ENCODE measurements at regions not wholly inside any gene's neighbourhood (a gene's known extent, or its start where the extent isn't known, plus 50 kb on each side); places are given as distances from the start of the nearest gene placed in this dataset.

- no peak for ATAC-seq
- TF ChIP-seq CTCF (IDR thresholded peaks at IDR 0.05): no peak
- no peak for DNase-seq
- Histone ChIP-seq H3K4me3 (no peak overlapping the region), H3K27me3 (ENCODE audit: low read depth) (no peaks in the 10 kb centered on the region), H3K4me1 (no peaks in the 10 kb centered on the region), H3K27ac (no peak overlapping the region), H3K36me3 (no peaks in the 10 kb centered on the region), H3K9me3 (no peaks in the 10 kb centered on the region)
- intact Hi-C loops (cut with DNase I): no loop called here
These were observed 900.4 kb upstream of the AUTS2 start for GRCh38 chr7:68697796-68698280.

- Histone ChIP-seq H3K4me3 (no peak overlapping the region), H3K9me3 (no peaks in the 10 kb centered on the region), H3K36me3 (no peaks in the 10 kb centered on the region), H3K4me1 (no peaks in the 10 kb centered on the region), H3K27me3 (ENCODE audit: low read depth) (no peaks in the 10 kb centered on the region), H3K27ac (no peak overlapping the region)
- TF ChIP-seq CTCF (IDR thresholded peaks at IDR 0.05): no peak
- intact Hi-C loops (cut with DNase I): no loop called here
- ATAC-seq (no peak), DNase-seq (no peak)
These were observed 899.1 kb upstream of the AUTS2 start for GRCh38 chr7:68699090-68699711.

GRCh38 chr7:68700414-68700813 is 897.9 kb upstream of the AUTS2 start:
- H3K36me3 ChIP-seq: no peaks in the 10 kb centered on the region
- DNase-seq (no peak), ATAC-seq (no peak)
- intact Hi-C loops (cut with DNase I): no loop called here
- no peak for TF ChIP-seq CTCF (IDR thresholded peaks at IDR 0.05)
- no peaks in the 10 kb centered on the region for H3K27me3 ChIP-seq (ENCODE audit: low read depth)
- H3K4me1 ChIP-seq: no peaks in the 10 kb centered on the region
- no peaks in the 10 kb centered on the region for H3K9me3 ChIP-seq
- H3K4me3 ChIP-seq: no peak overlapping the region
- H3K27ac ChIP-seq: no peak overlapping the region

GRCh38 chr7:68706291-68706690 is 892.0 kb upstream of the AUTS2 start:
- no peaks in the 10 kb centered on the region for H3K9me3 ChIP-seq
- no peaks in the 10 kb centered on the region for H3K27me3 ChIP-seq (ENCODE audit: low read depth)
- intact Hi-C loops (cut with DNase I): no loop called here
- H3K27ac ChIP-seq: no peak overlapping the region
- H3K4me1 ChIP-seq: no peaks in the 10 kb centered on the region
- no peaks in the 10 kb centered on the region for H3K36me3 ChIP-seq
- TF ChIP-seq CTCF (IDR thresholded peaks at IDR 0.05): no peak
- ATAC-seq: no peak
- DNase-seq: no peak
- no peak overlapping the region for H3K4me3 ChIP-seq

- no peak for ATAC-seq
- no peak for TF ChIP-seq CTCF (IDR thresholded peaks at IDR 0.05)
These were observed 891.1 kb upstream of the AUTS2 start for GRCh38 chr7:68707159-68707558.

More at GRCh38 chr7:68707159-68707558, 891.1 kb upstream of the AUTS2 start:
- H3K36me3 ChIP-seq: no peaks in the 10 kb centered on the region
- H3K27ac ChIP-seq: no peak overlapping the region
- no peak for DNase-seq
- no peaks in the 10 kb centered on the region for H3K27me3 ChIP-seq (ENCODE audit: low read depth)
- H3K9me3 ChIP-seq: no peaks in the 10 kb centered on the region
- no peak overlapping the region for H3K4me3 ChIP-seq
- no peaks in the 10 kb centered on the region for H3K4me1 ChIP-seq
- intact Hi-C loops (cut with DNase I): no loop called here

Data from lower lobe of right lung (tissue), 2 donors.